Activated gamma-delta T cell treated with anti-CD3 and anti-CD28 coated beads, Interleukin-2, amount 50 U/mL, for 16 hours (primary cell): ENCODE measurements at regions not wholly inside any gene's neighbourhood (a gene's known extent, or its start where the extent isn't known, plus 50 kb on each side); places are given as distances from the start of the nearest gene placed in this dataset.

ENCODE experiments used
- DNase-seq: peaks from one replicate; pipeline ENCODE4 v3.0.0-alpha.2; 2020; ENCODE audit warnings: low read depth

DNA sequence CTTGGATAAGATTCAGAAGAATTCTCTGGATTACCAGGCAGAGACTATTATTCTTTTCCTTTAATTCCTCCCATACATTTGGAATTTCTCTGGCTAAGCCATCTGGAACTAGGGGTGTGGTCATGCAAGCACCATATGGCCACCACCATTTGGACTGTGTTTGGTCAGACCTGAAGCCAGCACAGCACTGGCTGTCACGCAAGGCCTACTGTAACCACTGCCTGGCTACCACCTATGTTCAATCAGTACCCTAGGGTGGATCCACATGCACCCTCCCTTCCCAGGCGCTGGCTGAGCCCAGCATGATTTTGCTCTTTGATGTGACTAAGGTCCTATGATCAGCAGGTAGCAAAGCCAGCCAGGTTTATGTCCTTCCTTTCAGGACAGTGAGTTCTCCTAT, 287.8 kb upstream of the GOLIM4 start:
- no peak for DNase-seq

DNA sequence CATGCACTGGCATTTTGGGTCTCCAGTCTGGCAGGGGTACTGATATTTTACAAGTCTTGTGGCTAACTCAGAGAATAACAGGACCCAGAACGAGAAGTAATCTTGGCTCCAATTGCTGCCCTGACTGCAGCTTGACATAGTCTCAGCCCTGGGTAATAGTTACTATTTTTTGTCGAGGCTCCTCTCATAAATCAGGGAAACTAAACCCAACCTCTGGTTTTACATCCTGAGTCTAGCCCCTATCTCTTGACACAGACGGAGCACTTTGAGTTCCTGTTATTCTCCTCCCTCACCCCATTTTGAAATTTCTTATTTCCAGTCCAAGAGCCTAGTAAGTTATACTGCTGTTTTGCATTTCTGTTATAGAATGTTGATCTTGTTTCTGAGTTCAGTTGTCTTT, 276.1 kb upstream of the GOLIM4 start:
- no peak for DNase-seq

DNA sequence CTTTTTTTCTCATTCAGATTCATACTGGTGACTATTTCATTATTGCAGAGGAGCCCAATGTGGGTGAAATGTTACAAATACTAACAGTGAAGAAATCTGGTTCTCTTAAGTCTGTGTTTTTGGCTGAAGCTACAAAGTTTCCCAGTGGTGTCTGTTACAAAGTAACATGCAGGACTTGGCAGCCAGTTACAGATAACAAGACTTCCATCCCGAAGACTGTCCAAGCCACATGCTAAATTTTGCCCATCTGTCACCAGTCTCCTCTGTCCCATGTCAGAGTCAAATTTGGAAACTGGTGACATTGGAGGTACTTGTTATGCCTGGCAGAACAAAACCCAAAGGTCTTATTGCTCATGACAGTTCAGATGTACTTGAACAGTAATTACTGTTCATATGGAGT, 269.2 kb upstream of the GOLIM4 start:
- DNase-seq: no peak

DNA sequence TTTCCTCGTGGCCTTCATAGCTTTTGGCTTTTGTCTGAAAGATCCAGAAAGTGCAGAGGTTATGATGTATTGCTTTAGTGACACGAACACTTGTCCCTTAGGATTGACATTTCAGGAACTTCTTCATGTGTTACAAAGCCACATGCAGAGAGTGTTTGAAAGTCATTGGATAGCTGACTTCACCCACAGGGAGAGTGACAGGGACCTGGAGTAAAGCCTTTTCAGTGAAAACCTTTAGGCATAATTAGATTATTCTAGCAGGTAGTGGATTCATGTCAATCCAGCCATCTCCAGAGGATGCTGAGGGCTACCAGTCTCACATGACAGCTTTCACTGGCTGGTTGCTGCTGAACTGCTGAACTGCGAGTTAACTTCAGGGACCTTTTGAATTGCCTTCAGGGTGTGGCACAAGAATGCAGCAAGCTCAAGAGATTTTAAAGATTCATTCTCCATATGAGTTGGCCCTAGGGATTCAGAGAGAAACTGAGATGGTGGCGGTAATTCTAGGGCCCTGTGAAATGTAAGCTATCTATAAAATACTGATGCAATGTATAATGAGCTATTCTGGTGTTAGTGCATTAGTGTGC, 267.0 kb upstream of the GOLIM4 start:
- no peak for DNase-seq

DNA sequence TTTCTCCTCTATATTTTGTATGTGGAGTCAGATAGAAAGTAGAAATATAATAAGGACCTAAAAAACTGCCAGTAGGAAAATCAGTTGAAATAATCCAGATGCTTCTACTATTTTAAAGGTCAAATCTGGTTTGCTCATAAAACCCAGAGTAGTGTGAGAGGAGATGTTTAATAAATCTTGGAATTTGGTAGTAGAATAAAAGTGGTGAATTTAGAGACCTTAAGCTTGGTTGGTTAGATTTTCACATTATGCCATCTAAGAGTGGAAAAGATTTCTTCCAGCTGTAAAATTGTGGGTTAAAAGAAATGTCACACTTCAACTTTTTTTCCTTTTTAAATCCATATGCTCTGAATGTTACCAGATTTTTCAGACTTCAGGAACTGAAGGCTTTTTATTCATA, 266.4 kb upstream of the GOLIM4 start:
- no peak for DNase-seq

DNA sequence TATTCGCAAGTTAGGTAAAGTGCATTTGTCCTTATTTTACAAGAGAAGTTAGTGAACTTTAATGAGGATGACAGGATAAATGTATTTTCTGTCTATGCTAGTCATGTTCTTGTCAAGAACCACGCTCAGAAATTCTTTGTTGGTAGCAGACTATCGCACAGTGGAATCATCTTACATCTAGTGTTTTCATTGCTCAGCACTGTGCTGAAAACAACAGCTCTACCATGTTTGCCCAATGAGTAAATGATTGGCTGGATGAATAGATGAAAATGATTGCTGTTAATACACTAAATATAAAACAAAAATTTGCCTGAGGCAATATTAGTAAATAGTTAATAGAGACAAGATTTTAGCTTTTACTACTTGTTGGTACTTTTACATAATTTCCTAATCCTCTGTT, 265.3 kb upstream of the GOLIM4 start:
- no peak for DNase-seq

DNA sequence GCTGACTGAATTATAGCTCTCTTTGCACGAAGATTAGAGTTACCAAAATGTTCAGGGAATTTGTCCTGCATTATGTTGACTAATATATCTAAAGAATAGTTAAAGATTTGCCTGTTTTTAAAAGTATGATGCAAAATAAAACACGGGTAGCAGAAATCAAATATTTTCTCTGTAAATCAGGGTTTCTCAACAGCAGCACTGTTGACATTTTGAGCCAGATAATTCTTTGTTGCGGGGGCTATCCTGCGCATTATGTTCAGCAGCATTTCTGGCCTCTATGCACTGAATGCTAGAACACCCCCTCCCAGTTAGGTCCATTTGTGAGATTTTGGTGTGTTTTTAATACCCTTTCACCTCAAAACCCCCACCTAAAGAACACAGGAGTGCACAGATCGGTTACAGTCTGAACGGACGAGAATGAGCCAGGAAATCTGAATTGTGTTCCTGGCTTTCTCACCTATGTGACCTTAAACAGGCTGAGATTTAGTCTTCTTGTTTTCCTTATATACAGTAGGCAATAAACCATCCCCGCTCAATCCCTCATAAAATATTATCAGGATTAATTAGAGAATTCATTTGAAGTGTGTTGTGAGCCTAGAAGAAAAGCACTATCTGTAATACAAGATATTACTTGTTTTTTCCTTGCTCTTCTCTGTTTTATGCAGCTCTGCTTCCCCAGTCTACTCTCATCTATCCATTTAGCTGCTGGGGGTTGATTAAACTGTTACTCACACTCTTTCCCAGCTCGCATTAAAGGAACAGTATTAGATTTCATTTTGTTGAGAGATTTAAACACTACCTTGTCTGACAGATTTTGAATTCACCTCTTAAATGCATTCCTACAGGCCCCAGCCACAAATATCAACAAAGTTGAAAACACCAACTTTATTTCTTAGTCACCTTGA, 247.5 kb upstream of the GOLIM4 start:
- no peak for DNase-seq

DNA sequence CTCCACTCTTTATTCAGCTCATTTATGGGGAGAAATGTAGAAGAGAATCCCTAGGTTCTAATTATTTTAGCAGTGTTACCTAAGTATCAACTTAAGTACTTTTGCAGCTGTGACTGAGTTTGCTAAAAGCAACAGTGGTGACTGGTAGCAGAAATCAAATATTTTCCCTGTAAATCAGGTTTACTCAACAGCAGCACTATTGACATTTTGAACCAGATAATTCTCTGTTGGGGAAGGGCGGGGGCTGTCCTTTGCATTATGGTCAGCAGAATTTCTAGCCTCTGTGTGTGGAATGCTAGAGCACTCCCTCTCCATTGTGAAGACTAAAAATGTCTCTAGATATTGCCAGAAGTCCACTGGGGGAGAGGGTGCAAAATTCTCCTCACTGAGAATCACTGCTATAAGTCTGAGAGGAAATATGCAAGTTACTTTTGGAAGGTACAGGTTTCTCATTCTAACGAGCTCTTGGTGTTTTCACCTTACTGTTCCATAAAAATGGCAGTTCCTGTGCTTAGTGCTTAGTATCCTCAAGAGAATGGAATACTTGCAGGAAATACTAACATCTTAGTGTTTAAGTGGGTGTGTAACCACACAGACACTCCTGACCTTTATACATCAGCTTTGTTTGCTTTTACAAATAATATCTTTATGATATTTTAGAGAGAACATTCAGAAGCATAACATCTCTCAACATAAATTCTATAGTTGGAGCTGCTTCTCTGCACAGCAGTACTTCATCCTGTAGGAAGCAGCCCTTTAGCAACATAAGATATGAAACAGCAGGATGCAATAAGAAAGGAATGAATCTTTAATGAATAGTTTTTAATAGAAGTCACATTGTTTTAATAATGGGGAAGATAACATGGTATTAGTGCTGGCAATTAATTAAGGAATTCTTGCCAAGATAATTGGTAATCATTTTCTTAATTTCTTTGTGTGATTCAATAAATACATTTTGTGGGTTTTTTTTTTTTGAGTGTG, 246.5 kb upstream of the GOLIM4 start:
- DNase-seq: no peak

DNA sequence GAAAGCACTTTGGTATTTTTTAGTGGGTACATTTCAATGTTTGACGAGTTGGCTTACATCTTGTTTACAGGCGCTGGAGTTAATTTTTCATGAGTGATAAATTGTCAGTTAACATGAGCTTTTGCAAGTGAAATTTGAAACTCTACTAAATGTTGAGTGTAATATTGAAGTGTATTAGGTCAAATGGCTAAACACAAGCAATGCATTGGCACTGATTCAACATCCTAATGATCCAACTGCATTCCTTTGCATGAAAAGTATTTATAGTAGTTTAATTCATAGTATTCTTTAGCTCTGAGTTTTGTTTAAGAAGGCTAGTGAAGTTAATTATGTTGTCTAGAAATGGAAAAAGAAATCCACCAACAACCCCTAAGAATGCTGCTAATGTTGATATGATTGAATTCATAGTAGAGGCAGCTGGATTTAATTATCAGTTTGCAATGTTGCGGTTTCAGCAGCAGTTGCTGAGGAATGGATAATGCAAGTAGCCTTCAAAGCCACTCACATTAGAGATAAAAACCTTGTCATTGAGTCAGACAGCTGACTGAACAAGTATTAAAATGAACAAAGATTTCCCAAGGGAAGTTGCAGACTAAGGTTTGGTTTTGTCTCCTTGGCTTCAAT, 245.6 kb upstream of the GOLIM4 start:
- DNase-seq: no peak

DNA sequence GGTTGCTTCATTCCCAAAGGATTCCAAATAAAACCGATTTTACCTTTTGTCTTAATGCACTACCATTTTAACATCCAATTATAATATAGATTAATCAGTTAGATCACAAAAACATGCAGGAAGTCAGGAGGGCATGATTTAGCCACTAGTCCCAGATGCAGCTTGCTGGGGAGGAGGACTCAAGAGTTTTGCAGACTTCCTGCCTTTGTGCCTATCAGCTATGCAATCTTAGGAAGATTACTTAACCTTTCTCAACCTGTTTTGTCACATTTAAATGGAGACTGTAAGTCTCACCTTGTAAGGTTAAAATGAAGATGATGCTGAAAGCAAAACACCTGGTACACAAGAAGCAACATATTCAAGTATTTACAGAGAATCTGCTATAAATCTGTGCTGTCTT, 242.4 kb upstream of the GOLIM4 start:
- DNase-seq: no peak

DNA sequence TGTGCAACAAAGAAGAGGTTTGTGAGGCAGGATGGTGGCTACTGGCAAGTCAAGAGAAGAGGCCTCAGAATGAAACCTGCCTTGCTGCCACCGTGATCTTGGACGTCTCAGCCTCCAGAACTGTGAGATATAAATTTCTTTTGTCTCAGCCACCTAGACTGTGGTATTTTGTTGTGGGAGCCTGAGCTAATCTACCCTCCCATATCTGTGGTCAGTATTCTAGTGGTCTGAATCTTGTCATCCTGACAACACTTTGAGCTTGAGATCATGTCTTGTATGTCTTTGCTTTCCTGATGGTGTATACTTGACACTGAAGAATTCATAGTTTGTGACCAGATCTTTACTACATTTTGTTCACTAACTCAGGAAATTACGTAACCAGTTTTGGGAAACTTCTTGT, 240.6 kb upstream of the GOLIM4 start:
- no peak for DNase-seq

DNA sequence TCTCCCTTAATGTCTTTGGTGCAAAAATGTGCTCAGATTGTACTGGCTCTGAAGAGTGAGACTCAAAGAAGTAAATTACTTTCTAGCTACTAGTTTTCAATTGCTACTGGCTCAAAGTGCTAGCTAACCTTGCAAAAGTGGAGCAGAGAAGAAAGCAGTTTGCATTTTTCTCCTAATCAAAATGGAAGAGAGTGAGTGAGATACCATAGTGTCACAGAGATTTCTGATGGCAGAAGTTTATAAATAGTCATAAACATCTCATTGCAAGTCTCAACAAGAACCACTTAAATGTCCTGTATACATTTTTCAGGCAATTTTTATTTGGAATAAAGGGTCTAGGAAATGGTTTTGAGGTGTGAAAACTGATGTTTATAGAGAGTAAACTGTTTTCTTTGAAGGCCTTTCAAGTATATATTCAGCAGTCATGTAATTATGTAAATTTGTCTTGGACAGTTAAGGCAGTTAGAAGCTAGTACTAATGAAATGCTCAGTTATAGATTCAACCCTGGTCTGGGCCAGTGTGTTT, 237.7 kb upstream of the GOLIM4 start:
- DNase-seq: no peak

DNA sequence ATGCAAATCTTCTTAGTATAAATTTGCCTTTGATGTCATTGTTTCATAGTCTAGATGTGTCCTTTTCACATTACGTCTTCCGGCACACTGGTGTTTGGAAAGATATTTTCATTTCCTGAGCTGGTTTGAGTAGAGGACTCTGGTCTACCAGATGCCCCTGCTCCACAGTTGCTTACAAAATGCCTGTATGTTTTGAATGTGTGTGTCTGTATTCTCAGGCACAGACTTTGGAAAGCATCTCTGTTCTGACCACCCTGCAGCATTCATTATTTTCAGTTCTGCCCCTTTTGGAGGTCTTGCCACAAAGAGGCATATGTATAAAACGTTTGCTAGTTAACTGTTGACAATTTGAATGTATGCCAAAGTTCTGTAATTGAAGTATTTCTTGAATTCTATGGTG, 236.0 kb upstream of the GOLIM4 start:
- no peak for DNase-seq

DNA sequence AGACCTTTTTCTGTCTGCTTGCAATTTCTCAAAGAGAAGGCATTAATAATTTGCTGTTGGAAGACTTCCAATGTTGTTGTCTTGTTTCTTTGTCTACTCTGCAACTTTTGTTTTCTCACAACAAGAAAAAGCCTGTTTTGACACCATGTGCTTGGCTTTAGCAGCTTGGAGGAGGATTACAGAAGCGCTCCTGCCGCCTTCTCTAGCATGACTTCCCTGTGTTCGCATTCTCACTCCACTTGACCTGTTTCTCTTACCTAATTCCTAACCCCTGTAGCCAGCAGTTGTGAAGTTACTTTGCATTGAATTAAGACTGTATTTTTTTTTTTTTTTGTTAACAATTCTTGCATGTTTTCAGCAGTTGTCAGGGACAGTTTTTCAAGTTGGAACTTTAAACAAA, 235.3 kb upstream of the GOLIM4 start:
- no peak for DNase-seq

DNA sequence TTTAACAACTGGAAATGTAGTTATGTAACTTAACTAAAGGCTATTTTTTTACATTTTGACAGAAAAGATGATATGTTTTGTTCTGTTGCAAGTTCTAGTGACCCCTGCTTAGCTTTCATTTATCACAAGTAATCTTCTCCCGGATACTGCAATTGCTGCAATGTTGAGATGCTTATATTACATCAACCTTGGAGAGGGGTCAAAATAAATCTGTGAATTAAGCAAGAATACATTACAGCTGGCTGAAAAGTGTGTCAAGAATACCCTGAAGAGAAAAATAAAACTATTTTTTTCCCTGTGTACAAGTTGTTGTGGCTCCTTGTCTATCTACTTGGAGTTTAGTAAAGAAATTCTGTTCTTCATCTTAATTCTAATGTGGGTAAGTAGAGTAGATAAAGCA, 232.1 kb upstream of the GOLIM4 start:
- no peak for DNase-seq

DNA sequence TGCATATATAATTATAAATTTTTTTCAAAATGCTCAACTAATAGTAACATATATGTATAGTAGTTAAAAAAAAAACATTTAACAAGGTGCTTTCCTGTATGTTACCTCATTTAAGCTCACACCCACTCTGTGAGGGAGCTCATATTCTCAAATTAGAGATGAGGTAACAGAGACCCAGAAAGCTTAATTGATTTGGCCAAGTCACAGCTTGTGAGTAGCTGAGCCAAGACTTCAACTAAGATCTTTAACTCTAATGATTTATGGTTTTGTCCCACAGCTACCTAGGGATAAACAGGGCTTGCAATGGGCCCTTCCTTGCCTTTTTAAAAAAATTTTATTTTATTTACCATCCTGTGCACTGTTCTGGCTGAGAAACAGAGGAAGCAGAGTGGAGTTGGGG, 230.0 kb upstream of the GOLIM4 start:
- no peak for DNase-seq

DNA sequence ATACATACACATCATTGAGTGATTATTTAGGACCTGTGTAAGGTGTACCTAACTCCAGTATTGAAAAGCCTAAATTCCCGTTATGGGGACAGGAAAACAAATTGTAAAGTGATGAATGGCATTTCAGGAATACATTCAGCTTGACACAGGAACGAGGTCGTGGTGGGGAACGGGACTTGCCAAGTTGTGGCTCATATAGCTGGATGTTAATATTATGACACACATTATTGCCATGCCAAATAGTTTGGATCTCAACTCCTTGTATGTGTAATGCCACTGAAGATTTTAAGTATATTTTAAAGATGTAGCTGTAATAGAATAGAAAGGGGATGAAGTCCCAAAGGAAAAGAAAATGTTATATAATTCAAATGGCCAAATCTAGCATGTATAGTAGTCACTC, 227.2 kb upstream of the GOLIM4 start:
- DNase-seq: no peak

DNA sequence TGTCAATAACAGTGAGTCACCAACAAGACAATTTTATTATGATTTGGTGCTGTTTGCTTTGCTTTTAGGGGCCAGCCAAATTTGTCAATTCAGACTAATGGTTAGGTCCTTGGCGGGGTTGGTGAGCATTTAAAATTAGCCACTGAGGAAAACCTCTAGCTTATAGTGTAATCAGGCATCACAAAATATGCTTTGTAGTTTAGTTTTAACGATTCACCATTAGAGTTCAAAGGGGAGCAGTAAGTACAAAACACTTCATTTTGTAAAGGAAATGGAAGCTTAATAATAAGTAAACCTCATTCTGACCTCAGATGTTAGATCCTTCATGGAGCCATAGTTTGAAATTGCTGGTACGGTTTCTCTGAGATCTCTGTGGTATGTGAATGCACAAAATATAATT, 218.4 kb upstream of the GOLIM4 start:
- DNase-seq: no peak

DNA sequence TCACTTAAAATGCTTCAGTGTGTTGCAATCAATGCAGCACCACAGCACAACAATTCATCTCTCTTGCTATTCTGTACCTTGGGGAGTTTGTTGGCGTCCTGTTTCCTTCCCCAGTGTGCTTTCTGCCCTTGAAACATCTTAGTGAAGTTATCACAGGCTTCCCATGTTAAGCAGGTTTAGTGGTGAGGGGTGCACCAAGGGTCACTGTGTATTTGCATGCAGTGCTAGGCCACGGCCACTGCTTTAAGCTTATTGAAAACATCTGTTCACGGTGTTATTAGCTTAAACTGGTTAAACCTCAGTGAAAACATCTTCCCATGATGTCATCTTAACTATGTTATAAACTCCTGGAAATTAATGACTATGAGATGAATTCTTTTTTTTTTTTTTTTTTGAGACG, 217.3 kb upstream of the GOLIM4 start:
- no peak for DNase-seq

DNA sequence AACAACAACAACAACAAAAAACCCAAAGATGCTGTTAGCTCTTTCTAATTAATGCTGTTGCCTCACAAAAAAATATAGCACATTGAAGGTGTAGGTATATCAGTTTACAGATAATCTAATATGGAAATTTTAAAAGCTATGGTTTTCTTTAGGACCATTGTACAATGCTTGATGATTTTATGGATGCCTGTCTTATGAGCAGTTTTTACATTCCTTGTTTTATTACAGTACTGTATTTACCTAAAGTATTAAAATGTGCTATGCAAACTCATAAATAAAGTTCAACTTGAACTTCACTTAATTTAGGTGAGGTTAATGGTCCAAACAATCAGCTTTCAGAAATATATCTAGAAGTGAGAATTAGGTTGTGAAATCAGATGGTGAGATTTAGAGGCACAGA, 212.2 kb upstream of the GOLIM4 start:
- no peak for DNase-seq

DNA sequence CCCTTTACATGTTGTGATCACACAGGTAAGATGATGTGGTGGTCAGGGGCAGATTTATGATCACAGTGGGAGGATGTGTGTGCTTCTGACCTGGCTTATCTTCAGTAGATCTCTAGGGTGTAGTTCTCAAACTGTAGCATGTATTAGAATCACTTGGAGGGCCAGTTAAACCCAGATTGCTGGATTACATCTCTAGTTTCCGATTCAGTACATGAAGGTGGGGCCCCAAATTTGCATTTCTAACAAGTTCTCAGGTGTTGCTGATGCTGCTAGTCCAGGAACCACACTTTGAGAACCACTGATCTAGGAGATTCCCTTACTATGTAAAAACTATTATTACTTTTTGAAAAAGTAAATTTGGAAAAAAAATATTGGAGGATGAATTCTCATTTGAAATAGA, 199.3 kb upstream of the GOLIM4 start:
- DNase-seq: no peak

DNA sequence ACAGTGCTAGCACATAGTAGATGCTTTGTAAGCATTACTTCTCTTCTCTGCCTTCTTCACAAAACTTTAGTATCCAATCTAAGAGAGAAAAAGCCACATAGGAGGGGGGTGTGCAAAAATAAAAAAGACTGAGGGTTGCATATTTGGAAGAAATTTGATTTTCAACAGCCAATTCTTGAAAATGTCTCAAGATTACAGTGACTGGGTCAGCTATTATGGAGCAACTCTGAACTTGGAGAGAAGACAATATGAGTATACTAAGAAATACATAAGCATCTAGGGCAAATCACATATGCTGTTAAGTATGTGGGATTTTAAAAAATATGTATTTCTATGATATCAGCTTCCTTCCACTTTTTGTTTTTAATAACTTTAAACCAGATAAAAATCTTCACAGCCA, 196.6 kb upstream of the GOLIM4 start:
- no peak for DNase-seq
